HEK293 (cell line): ENCODE measurements at regions not wholly inside any gene's neighbourhood (a gene's known extent, or its start where the extent isn't known, plus 50 kb on each side); places are given as distances from the start of the nearest gene placed in this dataset.
"Not testable (repeated sequence)": the region's sequence is repeated elsewhere in the genome, so short reads cannot be mapped to it uniquely, and the experiment has no call there.

ENCODE experiments used
- CTCF ChIA-PET: fragments of 350-600 bp; formaldehyde crosslinking; extraction: SDS; loops from one replicate; lab custom pipeline; 2021; ENCODE audit warnings: antibody characterized with exemption; lab: Yijun Ruan, JAX
- POLR2A ChIA-PET: fragments of 300-600 bp; formaldehyde crosslinking; extraction: SDS; loops from one replicate; lab custom pipeline; 2020; ENCODE audit warnings: antibody characterized with exemption, inconsistent platforms; lab: Yijun Ruan, JAX
- H3K27ac ChIP-seq: fragments of 200-500 bp; sonication (Bioruptor generic); 2 replicates; pipeline ENCODE4 v1.5.1; 2014; ENCODE audit warnings: low read depth, low read length, control low read depth, inconsistent platforms; ENCODE audit errors: extremely low read depth
- H3K36me3 ChIP-seq, 2 experiments: fragments of 200-500 bp in 1 of 2; sonication (Bioruptor generic) in 1 of 2; 1 replicate in 1 of 2; 2 replicates in 1 of 2; pipeline ENCODE4 v1.5.1; 2014 to 2017; ENCODE audit warnings: inconsistent platforms in 2 of 2, low read length in 2 of 2; ENCODE audit not compliant: control insufficient read depth in 2 of 2, insufficient read depth in 1 of 2
- H3K4me1 ChIP-seq: fragments of 200-500 bp; sonication (Bioruptor generic); 2 replicates; pipeline ENCODE4 v1.5.1; 2014; ENCODE audit warnings: mild to moderate bottlenecking, low read length, inconsistent platforms; ENCODE audit not compliant: control insufficient read depth, insufficient read depth
- H3K4me3 ChIP-seq: 2 replicates; pipeline ENCODE4 v1.5.1; 2011; ENCODE audit warnings: low read depth, mild to moderate bottlenecking, control low read depth, low read length, moderate library complexity
- H3K9me3 ChIP-seq: fragments of 200-500 bp; sonication (Bioruptor generic); 2 replicates; pipeline ENCODE4 v1.5.1; 2014; ENCODE audit warnings: low read depth, low read length, inconsistent platforms; ENCODE audit not compliant: control insufficient read depth, insufficient read depth
- SALL2 ChIP-seq: fragments of 450-650 bp; formaldehyde crosslinking; IDR thresholded peaks from 2 replicates; pipeline ENCODE4 v1.5.0; 2017; ENCODE audit warnings: missing biosample characterization, mild to moderate bottlenecking, missing genetic modification characterization, borderline replicate concordance
- SCRT2 ChIP-seq: fragments of 450-650 bp; formaldehyde crosslinking; IDR thresholded peaks from 2 replicates; pipeline ENCODE4 v1.5.1; 2016; ENCODE audit warnings: missing biosample characterization, missing genetic modification characterization
- ZFP69B ChIP-seq: fragments of 450-650 bp; formaldehyde crosslinking; IDR thresholded peaks from 2 replicates; pipeline ENCODE4 v1.5.1; 2016; ENCODE audit warnings: missing biosample characterization, missing genetic modification characterization
- ZNF302 ChIP-seq: fragments of 450-650 bp; formaldehyde crosslinking; IDR thresholded peaks from 2 replicates; pipeline ENCODE4 v1.5.1; 2016; ENCODE audit warnings: missing biosample characterization, missing genetic modification characterization, low read depth
- ZNF324 ChIP-seq: fragments of 450-650 bp; formaldehyde crosslinking; IDR thresholded peaks from 2 replicates; pipeline ENCODE4 v1.5.1; 2016; ENCODE audit warnings: missing biosample characterization, missing genetic modification characterization
- ZNF549 ChIP-seq: fragments of 450-650 bp; IDR thresholded peaks from 2 replicates; pipeline ENCODE4 v1.5.1; 2018; ENCODE audit warnings: missing biosample characterization, missing genetic modification characterization, mild to moderate bottlenecking, inconsistent platforms, moderate library complexity
- TF ChIP-seq, protein P1 (sequence below): fragments of 450-650 bp; formaldehyde crosslinking; IDR thresholded peaks from 2 replicates; pipeline ENCODE4 v1.5.1; 2017; ENCODE audit warnings: missing biosample characterization, missing genetic modification characterization
- TF ChIP-seq, protein P2 (sequence below): fragments of 450-650 bp; formaldehyde crosslinking; IDR thresholded peaks from 2 replicates; pipeline ENCODE4 v1.5.1; 2016; ENCODE audit warnings: missing biosample characterization, missing genetic modification characterization
- TF ChIP-seq, protein P3 (sequence below): fragments of 450-650 bp; formaldehyde crosslinking; IDR thresholded peaks from 2 replicates; pipeline ENCODE4 v1.5.1; 2016; ENCODE audit warnings: missing biosample characterization, missing genetic modification characterization

DNA sequence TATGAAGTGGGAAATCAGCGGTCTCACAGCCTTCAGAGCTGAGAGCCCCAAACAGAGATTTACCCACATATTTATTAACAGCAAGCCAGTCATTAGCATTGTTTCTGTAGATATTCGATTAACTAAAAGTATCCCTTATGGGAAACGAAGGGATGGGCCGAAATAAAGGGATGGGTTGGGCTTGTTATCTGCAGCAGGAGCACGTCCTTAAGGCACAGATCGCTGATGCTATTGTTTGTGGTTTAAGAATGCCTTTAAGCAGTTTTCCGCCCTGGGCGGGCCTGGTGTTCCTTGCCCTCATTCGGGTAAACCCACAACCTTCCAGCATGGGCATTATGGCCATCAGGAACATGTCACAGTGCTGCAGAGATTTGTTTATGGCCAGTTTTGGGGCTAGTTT is 580.3 kb upstream of the CHD1 start:
- H3K27ac ChIP-seq, POLR2A ChIA-PET, CTCF ChIA-PET, H3K36me3 ChIP-seq, H3K9me3 ChIP-seq, H3K4me1 ChIP-seq, H3K4me3 ChIP-seq: not testable (repeated sequence)

DNA sequence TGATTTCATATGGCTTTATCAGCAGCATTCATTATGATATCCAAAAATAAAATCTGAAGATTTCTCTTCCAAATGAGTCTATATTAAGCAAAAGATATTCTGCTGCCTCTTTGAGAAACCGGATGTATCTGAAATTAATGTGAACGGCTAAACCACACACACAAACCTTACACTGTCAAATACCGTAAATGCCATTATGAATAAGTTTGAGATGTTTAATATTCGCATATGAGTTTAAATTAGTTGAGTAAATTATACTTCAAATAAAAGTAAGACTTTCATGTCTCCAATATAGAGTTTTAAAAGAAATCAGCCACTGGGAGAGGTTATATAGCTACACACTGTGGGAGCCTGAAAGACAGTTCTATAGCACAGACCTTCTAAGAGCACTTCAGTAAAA is 566.6 kb upstream of the CHD1 start:
- CTCF ChIA-PET, H3K4me3 ChIP-seq, H3K36me3 ChIP-seq, POLR2A ChIA-PET, H3K9me3 ChIP-seq, H3K4me1 ChIP-seq, H3K27ac ChIP-seq: not testable (repeated sequence)

DNA sequence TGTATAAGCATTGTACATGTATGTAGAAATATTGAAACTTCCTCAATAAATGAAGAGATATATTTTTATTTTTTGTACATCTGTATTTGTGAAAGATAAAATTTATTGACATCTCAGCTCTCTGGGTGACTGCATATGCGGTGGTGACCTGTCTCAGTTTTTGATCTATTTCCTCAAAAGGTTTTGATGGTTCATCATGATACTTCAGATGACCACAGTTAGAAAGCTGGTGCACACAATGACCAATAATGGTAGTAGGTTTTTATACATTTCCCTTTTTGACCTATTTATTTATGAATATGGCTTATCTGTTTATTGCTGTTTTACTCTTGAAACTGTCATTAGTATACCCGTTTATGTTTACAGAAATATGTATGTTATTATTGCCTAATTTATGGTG is 549.6 kb upstream of the CHD1 start:
- H3K27ac ChIP-seq, H3K36me3 ChIP-seq, H3K4me3 ChIP-seq, H3K4me1 ChIP-seq, CTCF ChIA-PET, H3K9me3 ChIP-seq, POLR2A ChIA-PET: not testable (repeated sequence)

DNA sequence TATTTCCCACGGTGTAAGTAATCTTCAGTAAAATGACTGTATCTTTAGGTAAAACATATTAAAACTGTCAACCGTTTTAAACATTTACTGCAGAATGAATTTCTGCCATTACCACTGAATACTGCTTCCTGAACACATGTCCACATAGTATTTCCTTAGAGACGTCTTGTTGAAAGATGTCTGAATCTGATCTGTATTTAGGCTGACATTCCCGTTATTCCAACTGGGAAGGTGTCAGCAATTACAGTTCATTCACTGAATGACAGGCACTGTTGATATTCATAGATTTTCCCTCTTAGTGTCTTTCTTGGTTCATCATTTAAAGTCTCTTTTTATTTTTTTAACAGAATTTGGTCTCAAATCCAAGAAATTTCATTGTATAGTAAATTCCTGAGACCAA is 544.5 kb upstream of the CHD1 start:
- H3K4me1 ChIP-seq, H3K36me3 ChIP-seq, POLR2A ChIA-PET, H3K27ac ChIP-seq, H3K9me3 ChIP-seq, CTCF ChIA-PET, H3K4me3 ChIP-seq: not testable (repeated sequence)

DNA sequence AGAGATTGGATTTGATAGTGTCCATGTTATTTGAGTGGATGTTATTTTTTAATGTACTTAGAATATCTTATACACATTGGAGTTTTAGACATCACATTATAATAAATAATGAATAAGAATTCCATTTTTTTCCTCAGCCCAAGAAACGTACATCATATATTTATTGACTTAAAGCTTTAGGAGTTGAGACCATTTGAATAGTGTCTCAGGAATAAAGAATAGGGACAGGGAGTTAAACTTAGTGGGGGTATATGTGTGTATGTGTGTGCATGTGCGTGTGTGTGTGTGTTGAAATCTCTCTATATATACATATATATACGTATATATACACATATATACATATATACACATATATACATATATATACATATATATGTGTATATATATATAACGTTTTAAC is 542.9 kb upstream of the CHD1 start:
- CTCF ChIA-PET, POLR2A ChIA-PET, H3K27ac ChIP-seq: not testable (repeated sequence)

DNA sequence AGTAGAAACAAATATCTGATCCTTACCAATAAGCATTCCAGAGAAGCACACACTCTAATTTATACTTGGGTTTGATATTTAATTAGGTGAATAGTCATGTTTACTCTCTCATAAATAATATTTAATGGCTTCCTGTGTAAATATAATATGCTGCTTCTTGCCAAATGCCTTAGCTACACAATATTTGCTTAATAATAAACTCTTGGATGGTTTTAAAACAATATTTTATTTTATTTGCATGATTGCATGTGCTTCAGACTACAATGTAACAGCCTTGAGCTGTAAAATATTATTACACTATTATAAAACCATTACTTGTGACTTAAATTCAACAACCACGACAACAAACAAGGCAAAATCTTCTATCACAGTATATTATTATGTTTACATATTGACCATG is 542.4 kb upstream of the CHD1 start:
- H3K36me3 ChIP-seq, CTCF ChIA-PET, H3K4me3 ChIP-seq, H3K4me1 ChIP-seq, POLR2A ChIA-PET, H3K27ac ChIP-seq, H3K9me3 ChIP-seq: not testable (repeated sequence)

More for the DNA sequence above, 542.9 kb upstream of the CHD1 start:
- H3K9me3 ChIP-seq, H3K36me3 ChIP-seq, H3K4me3 ChIP-seq, H3K4me1 ChIP-seq: not testable (repeated sequence)

DNA sequence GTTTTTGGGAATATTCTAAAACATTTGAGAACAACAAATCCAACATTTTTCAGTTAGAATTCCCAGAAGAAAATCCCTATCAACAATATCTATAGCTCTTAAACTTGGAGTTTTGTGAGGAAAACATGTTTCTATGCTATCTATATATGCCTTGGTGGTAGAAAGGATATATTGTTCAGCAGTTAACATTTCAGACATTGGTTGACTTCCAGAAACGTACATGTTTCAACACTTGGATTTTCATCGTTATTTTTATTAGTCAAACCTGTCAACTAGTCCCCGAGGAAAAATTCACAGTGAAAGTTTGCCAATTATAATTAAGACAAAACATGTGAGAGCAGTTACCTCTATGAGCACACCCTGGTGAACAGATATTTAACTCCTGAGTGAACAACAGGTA is 541.8 kb upstream of the CHD1 start:
- POLR2A ChIA-PET, CTCF ChIA-PET, H3K36me3 ChIP-seq, H3K9me3 ChIP-seq, H3K27ac ChIP-seq, H3K4me3 ChIP-seq, H3K4me1 ChIP-seq: not testable (repeated sequence)

DNA sequence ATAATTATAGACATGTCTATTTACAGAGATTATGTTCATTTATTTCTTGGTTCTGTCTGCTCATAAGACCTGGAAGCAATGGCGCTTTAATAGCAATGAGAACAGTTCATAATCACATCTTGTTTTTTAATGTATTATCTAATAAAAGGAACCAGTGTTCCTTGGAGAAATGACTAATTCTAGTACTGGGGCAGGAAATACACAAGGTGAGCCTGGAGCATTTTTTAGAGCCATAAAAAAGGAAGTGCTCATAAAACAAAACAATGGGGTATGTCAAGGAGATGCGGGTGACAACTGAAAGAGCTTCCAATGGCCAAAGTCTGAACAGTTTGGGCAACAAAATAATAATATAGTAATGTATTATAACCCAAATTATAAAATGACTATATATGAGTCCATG is 531.9 kb upstream of the CHD1 start:
- Histone ChIP-seq H3K36me3 (no peaks in the 10 kb centered on the region), H3K9me3 (no peaks in the 10 kb centered on the region), H3K4me1 (no peaks in the 10 kb centered on the region), H3K4me3 (no peak overlapping the region), H3K27ac (no peak overlapping the region)
- ChIA-PET CTCF (no interaction called here), POLR2A (no interaction called here)
- TF ChIP-seq ZNF549 (tag by site-specific recombination) = no peak
- TF ChIP-seq ZNF324 (tag by site-specific recombination) = no peak
- no peak for TF ChIP-seq ZFP69B
- TF ChIP-seq, protein P1, sequence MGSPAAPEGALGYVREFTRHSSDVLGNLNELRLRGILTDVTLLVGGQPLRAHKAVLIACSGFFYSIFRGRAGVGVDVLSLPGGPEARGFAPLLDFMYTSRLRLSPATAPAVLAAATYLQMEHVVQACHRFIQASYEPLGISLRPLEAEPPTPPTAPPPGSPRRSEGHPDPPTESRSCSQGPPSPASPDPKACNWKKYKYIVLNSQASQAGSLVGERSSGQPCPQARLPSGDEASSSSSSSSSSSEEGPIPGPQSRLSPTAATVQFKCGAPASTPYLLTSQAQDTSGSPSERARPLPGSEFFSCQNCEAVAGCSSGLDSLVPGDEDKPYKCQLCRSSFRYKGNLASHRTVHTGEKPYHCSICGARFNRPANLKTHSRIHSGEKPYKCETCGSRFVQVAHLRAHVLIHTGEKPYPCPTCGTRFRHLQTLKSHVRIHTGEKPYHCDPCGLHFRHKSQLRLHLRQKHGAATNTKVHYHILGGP (tag by site-specific recombination) = no peak
- TF ChIP-seq, protein P2, sequence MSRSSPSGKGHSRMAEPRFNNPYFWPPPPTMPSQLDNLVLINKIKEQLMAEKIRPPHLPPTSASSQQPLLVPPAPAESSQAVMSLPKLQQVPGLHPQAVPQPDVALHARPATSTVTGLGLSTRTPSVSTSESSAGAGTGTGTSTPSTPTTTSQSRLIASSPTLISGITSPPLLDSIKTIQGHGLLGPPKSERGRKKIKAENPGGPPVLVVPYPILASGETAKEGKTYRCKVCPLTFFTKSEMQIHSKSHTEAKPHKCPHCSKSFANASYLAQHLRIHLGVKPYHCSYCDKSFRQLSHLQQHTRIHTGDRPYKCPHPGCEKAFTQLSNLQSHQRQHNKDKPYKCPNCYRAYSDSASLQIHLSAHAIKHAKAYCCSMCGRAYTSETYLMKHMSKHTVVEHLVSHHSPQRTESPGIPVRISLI (tag by site-specific recombination) = no peak
- no peak for TF ChIP-seq SALL2
- TF ChIP-seq SCRT2 (tag by site-specific recombination) = no peak
- no peak for TF ChIP-seq ZNF302 (tag by site-specific recombination)
- TF ChIP-seq, protein P3, sequence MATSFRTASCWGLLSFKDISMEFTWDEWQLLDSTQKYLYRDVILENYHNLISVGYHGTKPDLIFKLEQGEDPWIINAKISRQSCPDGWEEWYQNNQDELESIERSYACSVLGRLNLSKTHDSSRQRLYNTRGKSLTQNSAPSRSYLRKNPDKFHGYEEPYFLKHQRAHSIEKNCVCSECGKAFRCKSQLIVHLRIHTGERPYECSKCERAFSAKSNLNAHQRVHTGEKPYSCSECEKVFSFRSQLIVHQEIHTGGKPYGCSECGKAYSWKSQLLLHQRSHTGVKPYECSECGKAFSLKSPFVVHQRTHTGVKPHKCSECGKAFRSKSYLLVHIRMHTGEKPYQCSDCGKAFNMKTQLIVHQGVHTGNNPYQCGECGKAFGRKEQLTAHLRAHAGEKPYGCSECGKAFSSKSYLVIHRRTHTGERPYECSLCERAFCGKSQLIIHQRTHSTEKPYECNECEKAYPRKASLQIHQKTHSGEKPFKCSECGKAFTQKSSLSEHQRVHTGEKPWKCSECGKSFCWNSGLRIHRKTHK (tag by site-specific recombination) = no peak
